GM19035 (cell line): ENCODE measurements at regions not wholly inside any gene's neighbourhood (a gene's known extent, or its start where the extent isn't known, plus 50 kb on each side); places are given as distances from the start of the nearest gene placed in this dataset.

Experiments
- ATAC-seq: cut with Tn5 transposase; IDR thresholded peaks from one replicate; pipeline ENCODE4 v1.9.1; 2021; ENCODE audit not compliant: unreplicated experiment

GRCh38 chr4:145251391-145251790 is 71.0 kb upstream of the OTUD4 start:
- no peak for ATAC-seq

- ATAC-seq = no peak
Measured at GRCh38 chr4:145248971-145249370, 68.6 kb upstream of the OTUD4 start.

GRCh38 chr4:145248502-145248901 is 68.1 kb upstream of the OTUD4 start:
- no peak for ATAC-seq

GRCh38 chr4:145234091-145234706 is 53.8 kb upstream of the OTUD4 start:
- peak; percentile 99 for ATAC-seq

- ATAC-seq = no peak
Measured at GRCh38 chr4:145231906-145232700, 51.7 kb upstream of the OTUD4 start.

- ATAC-seq = no peak
Measured at GRCh38 chr4:145230726-145231125, 50.3 kb upstream of the OTUD4 start.
